Kidney epithelial cell (primary cell): ENCODE measurements at regions not wholly inside any gene's neighbourhood (a gene's known extent, or its start where the extent isn't known, plus 50 kb on each side); places are given as distances from the start of the nearest gene placed in this dataset.
"Not testable (repeated sequence)": the region's sequence is repeated elsewhere in the genome, so short reads cannot be mapped to it uniquely, and the experiment has no call there.

ENCODE experiments used
- DNase-seq: peaks from one replicate; pipeline ENCODE4 v3.0.0-alpha.2; 2010; ENCODE audit warnings: low read depth
- H3K27me3 ChIP-seq: 2 replicates; pipeline ENCODE4 v1.6.0; 2011; ENCODE audit warnings: low read length; ENCODE audit not compliant: control insufficient read depth, insufficient read depth
- H3K36me3 ChIP-seq: 2 replicates; pipeline ENCODE4 v1.5.1; 2011; ENCODE audit warnings: low read length; ENCODE audit not compliant: control insufficient read depth, insufficient read depth
- H3K4me3 ChIP-seq: 2 replicates; pipeline ENCODE4 v1.5.1; 2011; ENCODE audit warnings: low read depth, mild to moderate bottlenecking, control low read depth, low read length
- CTCF ChIP-seq: IDR thresholded peaks from 2 replicates; pipeline ENCODE4 v1.5.1; 2011; ENCODE audit warnings: mild to moderate bottlenecking, moderate library complexity, low read length, control low read depth, inconsistent platforms; ENCODE audit not compliant: insufficient read depth, poor library complexity, severe bottlenecking

GRCh38 chr4:147246096-147246495, 234.8 kb upstream of the EDNRA start:
- Histone ChIP-seq H3K36me3 (no peaks in the 10 kb centered on the region), H3K4me3 (no peak overlapping the region), H3K27me3 (no peaks in the 10 kb centered on the region)
- DNase-seq: no peak
- TF ChIP-seq CTCF: no peak

- H3K36me3 ChIP-seq, H3K4me3 ChIP-seq, DNase-seq, H3K27me3 ChIP-seq: not testable (repeated sequence)
Measured at GRCh38 chr4:147246528-147246927, 234.4 kb upstream of the EDNRA start.

GRCh38 chr4:147247579-147247978, 233.3 kb upstream of the EDNRA start:
- no peak overlapping the region for H3K4me3 ChIP-seq
- H3K36me3 ChIP-seq: no peaks in the 10 kb centered on the region
- DNase-seq: no peak
- no peak for TF ChIP-seq CTCF
- H3K27me3 ChIP-seq: no peaks in the 10 kb centered on the region

- Histone ChIP-seq H3K4me3 (no peak overlapping the region), H3K27me3 (no peaks in the 10 kb centered on the region), H3K36me3 (no peaks in the 10 kb centered on the region)
- no peak for DNase-seq
- no peak for TF ChIP-seq CTCF
Measured at GRCh38 chr4:147250062-147250461, 230.8 kb upstream of the EDNRA start.

GRCh38 chr4:147255268-147255667, 225.6 kb upstream of the EDNRA start:
- DNase-seq, H3K4me3 ChIP-seq, H3K36me3 ChIP-seq, H3K27me3 ChIP-seq: not testable (repeated sequence)

GRCh38 chr4:147259271-147259670, 221.6 kb upstream of the EDNRA start:
- not testable (repeated sequence) for DNase-seq, H3K36me3 ChIP-seq, H3K27me3 ChIP-seq, H3K4me3 ChIP-seq

GRCh38 chr4:147284256-147284835, 196.6 kb upstream of the EDNRA start:
- no peak for DNase-seq
- no peak for TF ChIP-seq CTCF
- H3K36me3 ChIP-seq: no peaks in the 10 kb centered on the region

GRCh38 chr4:147284935-147285334, 196.0 kb upstream of the EDNRA start:
- no peak for TF ChIP-seq CTCF
- no peak overlapping the region for H3K4me3 ChIP-seq

More at GRCh38 chr4:147284256-147284835, 196.6 kb upstream of the EDNRA start:
- H3K4me3 ChIP-seq: no peak overlapping the region
- H3K27me3 ChIP-seq: no peaks in the 10 kb centered on the region

More at GRCh38 chr4:147284935-147285334, 196.0 kb upstream of the EDNRA start:
- Histone ChIP-seq H3K36me3 (no peaks in the 10 kb centered on the region), H3K27me3 (no peaks in the 10 kb centered on the region)
- DNase-seq: no peak
